Inferior parietal cortex (tissue), 1 donor: ENCODE measurements at regions not wholly inside any gene's neighbourhood (a gene's known extent, or its start where the extent isn't known, plus 50 kb on each side); places are given as distances from the start of the nearest gene placed in this dataset.
"Not testable (repeated sequence)": the region's sequence is repeated elsewhere in the genome, so short reads cannot be mapped to it uniquely, and the experiment has no call there.

Experiments
- DNase-seq: peaks from one replicate; pipeline ENCODE4 v3.0.0-alpha.2; 2016; ENCODE audit errors: extremely low spot score

DNA sequence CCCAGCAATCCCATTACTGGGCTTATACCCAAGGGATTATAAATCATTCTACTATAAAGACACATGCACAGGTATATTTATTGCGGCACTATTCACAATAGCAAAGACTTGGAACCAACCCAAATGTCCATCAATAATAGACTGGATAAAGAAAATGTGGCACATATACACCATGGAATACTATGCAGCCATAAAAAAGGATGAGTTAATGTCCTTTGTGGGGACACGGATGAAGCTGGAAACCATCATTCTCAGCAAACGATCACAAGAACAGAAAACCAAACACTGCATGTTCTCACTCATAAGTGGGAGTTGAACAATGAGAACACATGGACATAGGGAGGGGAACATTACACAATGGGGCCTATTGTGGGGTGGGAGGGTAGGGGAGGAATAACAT is 224.4 kb upstream of the SERP2 start:
- DNase-seq: not testable (repeated sequence)

DNA sequence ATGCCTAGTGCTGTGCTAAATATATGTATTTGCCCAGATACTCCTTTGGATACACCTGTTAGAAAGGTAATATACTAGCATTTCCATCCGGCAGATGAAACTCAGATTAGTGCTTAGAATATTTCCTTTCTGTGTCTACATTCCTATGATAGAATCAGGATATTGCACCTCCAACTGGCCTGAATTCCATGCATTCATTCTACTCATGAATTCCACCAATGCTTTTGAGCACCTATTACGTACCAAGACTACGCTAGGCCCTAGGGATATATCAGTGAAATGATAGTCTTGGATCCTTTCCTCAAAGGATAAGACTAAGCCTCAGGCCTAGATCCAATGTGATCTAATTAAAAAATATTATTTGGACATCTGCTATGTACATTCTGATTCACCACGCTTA is 223.8 kb upstream of the SERP2 start:
- DNase-seq: no peak

- DNase-seq: no peak
Observed at GRCh38 chr13:44151474-44151873, 222.2 kb upstream of the SERP2 start.

- DNase-seq: no peak
Observed at GRCh38 chr13:44153496-44153895, 220.1 kb upstream of the SERP2 start.

DNA sequence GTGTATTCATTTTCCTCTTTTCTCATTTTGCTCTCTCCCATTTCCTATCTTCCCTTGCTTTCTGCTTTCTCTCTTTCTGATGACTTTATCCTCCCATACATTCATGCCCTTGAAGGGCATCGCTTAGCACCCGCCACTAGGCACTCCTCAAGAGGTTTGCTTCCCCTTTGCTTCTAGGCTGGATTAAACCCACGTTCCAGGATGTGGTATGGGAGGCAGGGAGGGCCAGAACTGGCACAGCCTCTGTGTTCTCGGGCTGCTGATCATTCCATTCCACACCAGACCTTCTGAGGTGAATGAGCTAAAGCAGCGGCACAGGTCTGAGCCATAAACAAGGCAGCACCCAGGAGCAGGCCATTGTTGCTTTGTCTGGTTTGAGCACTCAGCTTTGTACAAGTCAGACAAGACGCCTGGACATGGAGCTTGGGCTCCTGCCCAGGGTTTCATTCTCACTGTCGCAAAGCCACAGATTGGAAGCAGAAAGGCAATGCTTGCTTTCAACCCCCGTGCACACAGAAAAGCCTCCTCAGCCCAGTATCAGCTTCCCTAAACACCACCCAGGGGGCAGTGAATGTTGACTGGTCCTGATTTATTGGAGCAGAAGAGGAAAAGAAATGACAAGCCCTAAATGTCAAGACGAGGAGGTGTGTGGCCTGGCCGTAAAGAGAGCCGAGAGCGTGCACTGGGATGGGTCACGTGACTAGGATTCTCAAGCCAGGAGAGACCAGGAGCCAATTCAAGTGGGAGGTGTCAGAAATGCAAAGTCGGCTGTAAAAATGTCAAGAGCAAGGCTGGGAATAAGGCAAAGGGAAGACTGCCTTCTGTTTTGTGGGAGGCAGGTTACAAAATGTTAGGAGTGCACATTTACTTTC is 218.0 kb upstream of the SERP2 start:
- DNase-seq: no peak

DNA sequence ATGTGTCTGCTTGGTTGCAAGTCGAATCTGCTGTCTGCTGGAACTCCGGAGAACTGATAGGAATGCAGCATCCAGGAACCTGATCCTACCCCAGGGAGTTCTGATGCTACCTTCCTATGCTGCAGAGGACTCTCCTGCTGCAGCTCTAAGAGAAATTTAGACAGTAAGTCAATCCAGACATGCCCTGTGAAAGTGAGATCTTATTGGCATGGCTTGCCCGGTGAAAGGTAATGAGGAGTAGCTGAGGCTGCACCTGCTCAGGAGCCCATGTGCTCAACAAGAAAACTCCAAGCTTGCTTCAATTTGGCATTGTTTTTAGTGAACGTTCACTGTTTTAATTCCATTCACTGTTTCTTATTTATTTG is 217.3 kb upstream of the SERP2 start:
- no peak for DNase-seq

- no peak for DNase-seq
Observed at GRCh38 chr13:44157606-44158005, 216.0 kb upstream of the SERP2 start.

DNA sequence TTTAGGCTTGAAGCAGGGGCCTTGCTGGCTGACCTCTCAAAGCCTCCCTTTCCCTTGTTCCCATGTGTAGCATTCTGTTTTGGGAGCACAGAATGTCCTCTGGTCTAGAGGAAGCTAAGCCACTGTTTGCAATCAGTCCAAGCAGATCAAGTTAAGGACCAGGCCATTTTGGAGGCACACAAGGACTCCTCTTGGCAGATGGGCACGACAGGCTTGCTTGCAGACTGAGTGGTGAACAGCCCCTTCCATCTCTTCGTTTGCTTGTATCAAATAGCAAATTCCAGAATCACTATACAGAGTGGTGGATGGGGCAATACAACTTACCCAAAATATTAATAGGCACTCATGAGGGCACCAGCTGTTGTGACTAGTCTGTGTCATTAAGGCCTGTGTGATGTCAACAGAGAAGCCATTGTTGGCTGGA is 215.5 kb upstream of the SERP2 start:
- no peak for DNase-seq

- DNase-seq: no peak
Observed at GRCh38 chr13:44158881-44159632, 214.6 kb upstream of the SERP2 start.

DNA sequence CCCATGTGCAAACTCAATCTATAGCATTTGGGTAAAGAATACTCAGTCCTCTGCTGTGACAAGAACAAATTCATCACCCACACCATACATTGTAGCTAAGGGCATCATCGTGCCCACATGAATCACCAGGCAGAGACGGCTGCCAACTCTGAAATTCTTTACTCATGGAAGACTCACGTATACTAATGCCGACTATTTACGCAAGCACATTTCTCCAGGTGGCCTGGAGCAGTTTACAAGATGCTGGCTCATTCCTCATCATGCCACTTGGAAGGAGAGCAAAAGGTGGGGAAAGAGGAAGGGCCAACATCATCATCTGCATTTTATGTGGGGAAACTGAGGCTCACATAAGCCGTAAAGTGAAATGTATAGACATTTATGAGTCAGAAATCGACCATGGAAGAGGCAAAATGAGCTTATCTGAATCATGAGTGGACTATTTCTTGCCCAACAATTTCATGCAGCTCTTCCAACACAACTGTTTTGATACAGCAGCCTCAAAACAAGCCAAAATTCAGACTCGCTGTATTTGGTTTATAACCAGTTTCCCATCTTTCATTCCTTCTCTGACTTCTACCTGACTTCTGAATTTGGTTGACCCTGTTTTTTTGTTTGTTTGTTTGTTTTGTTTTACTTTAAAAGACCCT is 213.9 kb upstream of the SERP2 start:
- DNase-seq: no peak

- no peak for DNase-seq
Observed at GRCh38 chr13:44160591-44161191, 212.9 kb upstream of the SERP2 start.

GRCh38 chr13:44163108-44163507 is 210.5 kb upstream of the SERP2 start:
- DNase-seq: no peak

- DNase-seq: no peak
Observed at GRCh38 chr13:44165221-44165888, 208.3 kb upstream of the SERP2 start.

DNA sequence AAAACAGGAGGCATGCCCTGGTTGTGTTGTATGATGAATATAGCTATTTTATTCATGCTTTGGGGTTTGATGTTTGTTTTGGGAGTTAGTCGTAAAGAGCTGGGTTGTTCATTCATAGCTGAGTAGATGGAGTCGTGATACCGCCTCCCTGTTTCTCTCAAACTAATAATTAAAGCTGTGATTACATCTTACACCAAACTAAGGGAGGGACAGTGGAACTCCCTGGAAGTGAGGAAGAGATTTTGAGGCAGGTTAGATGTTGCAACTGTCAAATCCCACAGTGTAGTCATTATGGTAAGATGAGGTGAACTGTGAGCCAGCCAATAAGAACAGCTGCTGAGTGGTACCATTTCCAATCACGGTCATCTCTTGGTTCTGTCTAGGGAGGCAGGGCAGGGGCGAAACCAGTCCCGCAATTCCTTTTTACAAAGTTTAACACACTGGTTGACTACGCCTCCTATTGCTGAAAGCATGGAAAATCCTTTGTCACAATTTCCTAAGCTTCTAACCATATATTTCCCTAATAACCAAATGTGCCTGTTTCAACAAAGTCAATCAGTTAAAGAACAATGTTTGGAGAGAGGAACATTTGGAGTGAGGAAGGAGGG is 207.6 kb upstream of the SERP2 start:
- DNase-seq: no peak

GRCh38 chr13:44169018-44169911 is 204.4 kb upstream of the SERP2 start:
- DNase-seq: no peak

DNA sequence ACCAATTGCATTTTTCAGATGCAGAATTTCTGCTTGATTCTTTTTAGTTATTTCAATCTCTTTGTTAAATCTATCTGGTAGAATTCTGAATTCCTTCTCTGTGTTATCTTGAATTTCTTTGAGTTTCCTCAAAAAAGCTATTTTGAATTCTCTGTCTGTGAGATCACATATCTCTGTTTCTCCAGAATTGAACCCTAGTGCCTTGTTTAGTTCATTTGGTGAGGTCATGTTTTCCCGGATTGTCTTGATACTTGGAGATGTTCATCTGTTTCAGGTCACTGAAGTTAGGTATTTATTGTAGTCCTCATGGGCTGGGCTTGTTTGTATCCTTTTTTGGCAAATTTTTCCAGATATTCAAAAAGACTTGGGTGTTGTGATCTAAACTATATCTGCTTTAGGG is 202.9 kb upstream of the SERP2 start:
- DNase-seq: no peak

DNA sequence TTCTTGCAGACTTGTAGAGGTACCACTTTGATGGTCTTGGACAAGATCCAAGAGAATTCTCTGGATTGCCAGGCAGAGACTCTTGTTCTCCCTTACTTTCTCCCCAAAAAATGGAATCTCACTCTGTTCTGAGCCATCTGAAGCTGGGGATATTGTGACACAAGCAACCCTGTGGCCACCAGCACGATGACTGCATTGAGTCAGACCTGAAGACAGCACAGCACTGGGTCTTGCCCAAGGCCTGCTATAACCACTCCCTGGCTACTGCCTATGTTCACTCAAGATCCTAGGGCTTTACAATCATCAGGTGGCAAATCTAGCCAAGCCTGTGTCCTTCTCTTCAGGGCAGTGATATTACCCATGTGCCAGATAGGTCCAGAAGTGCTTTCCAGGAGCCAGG is 202.5 kb upstream of the SERP2 start:
- DNase-seq: no peak

- no peak for DNase-seq
Observed at GRCh38 chr13:44171861-44172260, 201.8 kb upstream of the SERP2 start.

- DNase-seq: no peak
Observed at GRCh38 chr13:44172281-44172810, 201.3 kb upstream of the SERP2 start.
